GM18520 (cell line): ENCODE measurements at regions not wholly inside any gene's neighbourhood (a gene's known extent, or its start where the extent isn't known, plus 50 kb on each side); places are given as distances from the start of the nearest gene placed in this dataset.

Source experiments
- ATAC-seq: cut with Tn5 transposase; IDR thresholded peaks from one replicate; pipeline ENCODE4 v1.9.1; 2021; ENCODE audit not compliant: unreplicated experiment

GRCh38 chr11:127462065-127462344 lies 461.4 kb upstream of the KIRREL3 start:
- no peak for ATAC-seq

- ATAC-seq, result no peak
Observed at GRCh38 chr11:127461241-127462064, 460.9 kb upstream of the KIRREL3 start.

GRCh38 chr11:127458561-127458960 lies 458.0 kb upstream of the KIRREL3 start:
- ATAC-seq, result no peak

DNA sequence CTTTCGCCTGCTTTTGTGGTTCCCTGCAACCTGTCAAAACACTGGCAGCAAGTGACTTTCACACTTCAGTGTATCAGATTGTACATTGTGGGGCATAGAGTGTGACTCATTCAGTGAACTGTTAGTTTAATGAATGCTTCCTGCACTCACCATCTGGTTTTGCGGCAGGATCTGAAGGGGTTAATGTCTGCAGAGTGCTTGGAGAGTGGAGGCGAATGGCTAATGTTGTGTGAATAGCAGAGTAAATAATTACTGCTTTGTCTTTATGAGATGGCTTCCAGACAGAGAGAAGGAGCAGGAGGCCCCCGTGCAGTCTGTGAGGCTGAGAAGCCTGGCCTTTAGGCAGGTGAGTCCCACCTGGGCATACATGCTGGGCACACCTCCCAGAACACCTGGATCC lies 454.3 kb upstream of the KIRREL3 start:
- no peak for ATAC-seq

GRCh38 chr11:127452533-127452932 lies 452.0 kb upstream of the KIRREL3 start:
- no peak for ATAC-seq

- ATAC-seq, result no peak
Observed at GRCh38 chr11:127451861-127452260, 451.3 kb upstream of the KIRREL3 start.

- no peak for ATAC-seq
Observed at GRCh38 chr11:127448101-127448500, 447.5 kb upstream of the KIRREL3 start.

DNA sequence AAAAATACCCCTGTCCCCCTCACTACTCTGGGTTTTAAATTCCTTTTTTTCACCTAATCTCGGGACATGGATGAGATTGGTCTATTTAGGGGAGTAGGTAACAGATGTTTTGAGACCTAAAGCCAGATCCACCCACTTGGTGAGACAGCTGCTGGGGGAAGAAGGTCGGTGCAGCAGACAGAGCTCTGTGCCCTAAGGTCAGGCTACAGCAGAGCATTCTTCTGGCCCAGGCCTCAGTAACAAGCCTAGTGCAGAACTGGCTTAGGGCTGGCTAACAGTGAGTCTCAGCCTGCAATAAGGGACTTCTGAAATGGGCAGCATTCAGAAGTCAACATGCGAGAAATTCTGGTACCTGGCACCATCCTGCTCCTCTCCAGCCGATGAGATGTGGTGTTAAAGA lies 444.9 kb upstream of the KIRREL3 start:
- no peak for ATAC-seq

- no peak for ATAC-seq
Observed at GRCh38 chr11:127443297-127443696, 442.7 kb upstream of the KIRREL3 start.

GRCh38 chr11:127440616-127441015 lies 440.0 kb upstream of the KIRREL3 start:
- ATAC-seq, result no peak

DNA sequence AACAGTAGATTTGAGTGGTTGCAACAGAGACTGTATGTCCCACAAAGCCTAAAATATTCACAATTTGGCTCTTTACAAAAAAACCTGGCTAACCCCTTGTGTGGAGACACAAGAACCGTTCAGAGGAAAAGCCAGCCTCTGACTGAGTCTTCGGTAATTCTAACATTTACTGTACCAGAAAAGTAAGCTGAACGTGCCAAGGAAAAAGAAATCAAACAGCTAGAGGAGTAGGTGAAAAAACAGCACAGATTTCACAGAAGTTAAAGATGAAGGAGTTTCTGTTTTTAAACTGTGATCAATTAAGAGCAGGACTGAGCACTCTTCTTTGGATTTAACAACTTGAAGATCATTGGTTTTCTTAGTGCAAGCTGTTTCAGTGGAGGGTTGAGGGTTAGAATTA lies 424.7 kb upstream of the KIRREL3 start:
- no peak for ATAC-seq

- ATAC-seq, result no peak
Observed at GRCh38 chr11:127424661-127425060, 424.1 kb upstream of the KIRREL3 start.

DNA sequence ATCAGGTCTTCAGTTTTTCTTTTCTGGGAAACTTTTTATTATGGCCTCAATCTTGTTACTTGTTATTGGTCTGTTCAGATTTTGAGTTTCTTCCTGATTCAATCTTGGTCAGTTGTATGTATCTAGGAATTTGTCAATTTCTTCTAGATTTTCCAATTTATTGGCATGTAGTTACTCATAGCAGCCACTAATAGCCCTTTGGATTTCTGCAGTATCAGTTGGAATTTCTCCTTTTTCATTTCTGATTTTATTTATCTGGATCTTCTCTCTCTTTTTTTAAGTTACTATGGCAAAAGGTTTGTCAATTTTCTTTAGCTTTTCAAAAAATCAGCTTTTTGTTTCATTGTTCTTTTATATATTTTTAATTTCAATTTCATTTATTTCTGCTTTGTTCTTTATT lies 419.6 kb upstream of the KIRREL3 start:
- ATAC-seq, result no peak

DNA sequence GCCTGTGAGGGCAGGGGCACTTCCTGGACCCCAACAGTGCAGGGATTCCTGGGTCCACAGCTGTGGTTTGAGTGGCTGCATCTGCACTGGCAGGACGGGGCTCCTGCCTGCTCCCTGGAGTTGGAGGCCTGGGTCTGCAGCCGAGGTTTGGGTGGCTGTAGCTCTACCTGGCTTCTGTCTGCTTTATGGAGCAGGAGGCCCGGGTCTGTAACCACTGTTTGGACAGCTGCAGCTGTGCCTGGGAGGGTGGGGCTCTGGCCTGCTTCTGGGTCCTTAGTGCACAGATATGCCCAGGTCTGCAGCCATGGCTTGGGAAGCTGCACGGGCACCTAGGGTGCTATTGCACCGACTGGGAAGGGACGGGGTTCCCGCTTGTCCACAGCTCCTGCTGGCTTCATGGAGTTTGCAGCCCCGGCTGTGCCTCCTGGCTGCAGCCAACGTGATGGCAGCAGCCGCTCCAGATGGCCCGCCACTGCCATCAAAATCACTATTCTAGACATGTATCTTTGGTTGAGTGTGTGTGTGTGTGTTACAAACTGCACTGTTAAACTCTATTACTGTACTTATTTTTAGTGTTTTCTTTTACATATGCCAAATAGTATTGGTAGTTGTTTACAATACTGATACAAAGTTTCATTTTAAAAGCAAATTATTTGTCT lies 412.3 kb upstream of the KIRREL3 start:
- no peak for ATAC-seq

DNA sequence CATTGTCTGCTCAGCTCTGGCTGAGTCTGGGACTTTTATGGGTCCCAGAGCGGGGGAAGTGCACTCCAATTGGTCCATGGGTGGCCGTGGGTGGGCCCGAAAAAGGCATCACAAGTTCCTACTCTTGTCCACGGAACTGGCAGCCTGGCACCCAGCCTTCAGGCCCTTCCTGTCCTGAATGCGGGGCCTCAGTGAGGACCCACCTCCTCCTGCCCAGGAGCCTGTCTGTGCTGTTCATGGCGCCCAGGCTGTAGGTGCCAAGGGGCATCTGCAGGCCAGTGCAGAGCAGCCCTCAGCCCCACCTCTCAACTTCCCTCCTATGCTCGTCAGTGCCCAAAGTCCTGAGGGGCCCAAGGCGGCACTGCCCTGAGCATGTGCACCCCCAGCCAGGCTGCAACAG lies 411.7 kb upstream of the KIRREL3 start:
- no peak for ATAC-seq

GRCh38 chr11:127411283-127411682 lies 410.7 kb upstream of the KIRREL3 start:
- no peak for ATAC-seq

GRCh38 chr11:127395034-127395433 lies 394.5 kb upstream of the KIRREL3 start:
- no peak for ATAC-seq

- ATAC-seq, result no peak
Observed at GRCh38 chr11:127393460-127393997, 393.0 kb upstream of the KIRREL3 start.

GRCh38 chr11:127392575-127392974 lies 392.0 kb upstream of the KIRREL3 start:
- no peak for ATAC-seq

DNA sequence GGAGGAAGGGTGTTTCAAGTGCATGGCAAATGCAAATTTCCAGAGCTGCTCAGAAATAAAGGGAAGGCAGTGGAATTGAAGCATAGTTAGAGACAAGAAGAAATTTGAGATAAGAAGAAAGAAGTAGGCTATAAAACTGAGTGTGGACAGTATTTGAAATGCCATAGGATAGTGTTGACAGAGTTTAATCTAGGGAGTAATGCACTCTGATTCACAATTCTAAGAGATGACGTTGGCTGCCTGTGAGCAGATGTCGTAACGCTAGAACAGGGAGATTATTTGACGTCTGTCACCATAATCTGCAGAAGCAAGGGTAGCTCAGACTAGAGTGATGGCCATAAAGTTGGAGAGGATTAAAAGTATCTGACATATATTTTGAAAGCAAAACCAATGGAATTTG lies 389.9 kb upstream of the KIRREL3 start:
- no peak for ATAC-seq

DNA sequence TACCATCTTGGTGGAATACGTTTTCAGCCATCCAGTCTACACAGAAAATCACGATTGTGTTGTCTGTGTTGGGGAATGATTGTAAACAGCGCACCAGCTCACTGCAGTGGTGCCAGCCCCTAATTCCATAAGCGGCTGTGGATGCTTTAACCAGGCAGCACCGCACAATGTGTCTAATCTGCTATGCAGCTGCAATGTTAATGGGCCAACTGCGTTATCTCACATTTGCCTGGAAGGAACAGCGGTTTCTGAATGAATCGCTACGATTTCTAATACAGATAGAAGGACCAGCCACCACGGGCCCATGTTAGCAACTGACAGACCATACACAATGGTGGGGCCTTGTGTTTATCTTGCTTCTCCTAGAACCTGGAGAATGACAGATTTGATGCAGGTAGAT lies 384.5 kb upstream of the KIRREL3 start:
- no peak for ATAC-seq

DNA sequence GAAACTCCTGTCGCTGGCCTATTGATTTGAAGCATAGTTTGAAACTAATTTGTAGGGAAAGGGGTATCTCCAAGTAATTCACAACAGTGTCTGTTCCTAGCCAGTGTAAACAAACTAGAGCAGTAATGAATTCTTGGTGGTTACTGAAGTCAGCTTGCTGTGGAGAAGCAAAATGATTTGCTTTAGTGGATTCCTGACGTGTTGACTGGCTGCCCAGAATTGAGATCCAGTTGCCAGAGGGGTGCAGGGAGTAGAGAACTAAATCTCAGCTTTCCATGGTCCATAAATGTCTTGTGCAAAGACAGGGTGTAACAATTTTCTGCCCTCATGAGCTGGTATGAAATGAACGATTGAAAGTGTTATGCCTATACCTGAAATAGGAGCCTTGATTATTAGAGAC lies 382.5 kb upstream of the KIRREL3 start:
- no peak for ATAC-seq

- no peak for ATAC-seq
Observed at GRCh38 chr11:127381247-127381646, 380.7 kb upstream of the KIRREL3 start.
